ENCODE measurements at regions not wholly inside any gene's neighbourhood (a gene's known extent, or its start where the extent isn't known, plus 50 kb on each side); places are given as distances from the start of the nearest gene placed in this dataset.

GRCh38 chr1:55916481-55916880, 662.9 kb downstream of the PLPP3 start:
- no peak for DNase-seq (ENCODE audit: unreplicated experiment)

GRCh38 chr1:55913565-55913964, 665.8 kb downstream of the PLPP3 start:
- POLR2A ChIA-PET = no interaction called here
- no peak for DNase-seq (ENCODE audit: unreplicated experiment)
- BruUV-seq (replicated peaks) = no TSS peak
- no peak for TF ChIP-seq CTCF (IDR thresholded peaks at IDR 0.05; ENCODE audit: unreplicated experiment)
- Mint-ChIP-seq H3K27ac (ENCODE audit: low read depth, unreplicated experiment) (no peak overlapping the region), H3K4me1 (ENCODE audit: insufficient read depth, unreplicated experiment) (no peaks in the 10 kb centered on the region), H3K4me3 (ENCODE audit: unreplicated experiment) (no peak overlapping the region), H3K27me3 (ENCODE audit: insufficient read depth, unreplicated experiment) (no peaks in the 10 kb centered on the region), H3K9me3 (ENCODE audit: unreplicated experiment) (no peaks in the 10 kb centered on the region), H3K36me3 (ENCODE audit: insufficient read depth, unreplicated experiment) (no peaks in the 10 kb centered on the region)
- intact Hi-C loops (cut with micrococcal nuclease) = no loop called here
- CTCF ChIA-PET = interaction anchor here (0.6 kb wide), 1 partner anchor 593 kb away, joined by 3 read pairs; no protein-coding TSS in a partner anchor

More at GRCh38 chr1:55916481-55916880, 662.9 kb downstream of the PLPP3 start:
- Mint-ChIP-seq H3K27me3 (ENCODE audit: insufficient read depth, unreplicated experiment) (no peaks in the 10 kb centered on the region), H3K36me3 (ENCODE audit: insufficient read depth, unreplicated experiment) (no peaks in the 10 kb centered on the region), H3K4me3 (ENCODE audit: unreplicated experiment) (no peak overlapping the region), H3K27ac (ENCODE audit: low read depth, unreplicated experiment) (no peak overlapping the region), H3K4me1 (ENCODE audit: insufficient read depth, unreplicated experiment) (no peaks in the 10 kb centered on the region), H3K9me3 (ENCODE audit: unreplicated experiment) (no peaks in the 10 kb centered on the region)
- CTCF ChIA-PET = interaction anchor here (0.6 kb wide), 1 partner anchor 798 kb away, joined by 3 read pairs; no protein-coding TSS in a partner anchor
- no peak for TF ChIP-seq CTCF (IDR thresholded peaks at IDR 0.05; ENCODE audit: unreplicated experiment)
- POLR2A ChIA-PET = no interaction called here
- no TSS peak for BruUV-seq (replicated peaks)
- intact Hi-C loops (cut with micrococcal nuclease) = no loop called here

- BruUV-seq (replicated peaks) = no TSS peak
- no peak for DNase-seq (ENCODE audit: unreplicated experiment)
- H3K9me3 Mint-ChIP-seq (ENCODE audit: unreplicated experiment) = no peaks in the 10 kb centered on the region
- H3K36me3 Mint-ChIP-seq (ENCODE audit: insufficient read depth, unreplicated experiment) = no peaks in the 10 kb centered on the region
- no peak overlapping the region for H3K27ac Mint-ChIP-seq (ENCODE audit: low read depth, unreplicated experiment)
- POLR2A ChIA-PET = no interaction called here
- TF ChIP-seq CTCF (IDR thresholded peaks at IDR 0.05; ENCODE audit: unreplicated experiment) = no peak
- H3K27me3 Mint-ChIP-seq (ENCODE audit: insufficient read depth, unreplicated experiment) = no peaks in the 10 kb centered on the region
- H3K4me3 Mint-ChIP-seq (ENCODE audit: unreplicated experiment) = no peak overlapping the region
- CTCF ChIA-PET = no interaction called here
- intact Hi-C loops (cut with micrococcal nuclease) = no loop called here
- H3K4me1 Mint-ChIP-seq (ENCODE audit: insufficient read depth, unreplicated experiment) = no peaks in the 10 kb centered on the region
Observed at GRCh38 chr1:55912438-55912837, 666.9 kb downstream of the PLPP3 start.

GRCh38 chr1:55904541-55904940, 674.8 kb downstream of the PLPP3 start:
- H3K9me3 Mint-ChIP-seq (ENCODE audit: unreplicated experiment) = no peaks in the 10 kb centered on the region
- no peaks in the 10 kb centered on the region for H3K4me1 Mint-ChIP-seq (ENCODE audit: insufficient read depth, unreplicated experiment)
- ChIA-PET POLR2A (no interaction called here), CTCF (interaction anchor here (0.7 kb wide), 1 partner anchor 375 kb away, joined by 4 read pairs; no protein-coding TSS in a partner anchor)
- no peaks in the 10 kb centered on the region for H3K36me3 Mint-ChIP-seq (ENCODE audit: insufficient read depth, unreplicated experiment)
- BruUV-seq (replicated peaks) = no TSS peak
- H3K4me3 Mint-ChIP-seq (ENCODE audit: unreplicated experiment) = no peak overlapping the region
- no peak overlapping the region for H3K27ac Mint-ChIP-seq (ENCODE audit: low read depth, unreplicated experiment)
- no peak for TF ChIP-seq CTCF (IDR thresholded peaks at IDR 0.05; ENCODE audit: unreplicated experiment)
- no peak for DNase-seq (ENCODE audit: unreplicated experiment)
- intact Hi-C loops (cut with micrococcal nuclease) = no loop called here
- H3K27me3 Mint-ChIP-seq (ENCODE audit: insufficient read depth, unreplicated experiment) = no peaks in the 10 kb centered on the region

Data from MCF 10A (cell line).